ENCODE measurements at regions not wholly inside any gene's neighbourhood (a gene's known extent, or its start where the extent isn't known, plus 50 kb on each side); places are given as distances from the start of the nearest gene placed in this dataset.

GRCh38 chr13:73910733-73911132 is 223.5 kb downstream of the KLF12 start:
- H3K4me3 ChIP-seq (ENCODE audit: low read depth in 2 of 2, low read length in 2 of 2) = no peak overlapping the region
- in situ Hi-C loops (cut with HindIII; ENCODE audit: low pct_unique_long_range_greater_than_20kb, low sequenced_read_pairs) (no loop called here), intact Hi-C loops (cut with micrococcal nuclease; ENCODE audit: unreplicated experiment) (no loop called here)
- no peaks in the 10 kb centered on the region for H3K27me3 ChIP-seq (ENCODE audit: control insufficient read depth, insufficient read depth, low read length)
- ChIA-PET POLR2A (no interaction called here), CTCF (no interaction called here)
- H3K4me1 ChIP-seq (ENCODE audit: control insufficient read depth, insufficient read depth, low read length) = no peaks in the 10 kb centered on the region
- no peaks in the 10 kb centered on the region for H3K9me3 ChIP-seq (ENCODE audit: control insufficient read depth, insufficient read depth, low read depth, low read length)
- H3K36me3 ChIP-seq (ENCODE audit: control insufficient read depth, insufficient read depth, low read length) = no peaks in the 10 kb centered on the region
- no peak overlapping the region for H3K27ac ChIP-seq (ENCODE audit: low read length)
- ATAC-seq (no peak), DNase-seq (ENCODE audit: low read depth, low spot score) (no peak)
- no TSS peak for BruUV-seq (replicated peaks)
- TF ChIP-seq REST (IDR thresholded peaks at IDR 0.05; ENCODE audit: insufficient read depth in 1 of 2, low read depth in 2 of 2, low read length in 1 of 2) = no peak
- TF ChIP-seq, protein P1, sequence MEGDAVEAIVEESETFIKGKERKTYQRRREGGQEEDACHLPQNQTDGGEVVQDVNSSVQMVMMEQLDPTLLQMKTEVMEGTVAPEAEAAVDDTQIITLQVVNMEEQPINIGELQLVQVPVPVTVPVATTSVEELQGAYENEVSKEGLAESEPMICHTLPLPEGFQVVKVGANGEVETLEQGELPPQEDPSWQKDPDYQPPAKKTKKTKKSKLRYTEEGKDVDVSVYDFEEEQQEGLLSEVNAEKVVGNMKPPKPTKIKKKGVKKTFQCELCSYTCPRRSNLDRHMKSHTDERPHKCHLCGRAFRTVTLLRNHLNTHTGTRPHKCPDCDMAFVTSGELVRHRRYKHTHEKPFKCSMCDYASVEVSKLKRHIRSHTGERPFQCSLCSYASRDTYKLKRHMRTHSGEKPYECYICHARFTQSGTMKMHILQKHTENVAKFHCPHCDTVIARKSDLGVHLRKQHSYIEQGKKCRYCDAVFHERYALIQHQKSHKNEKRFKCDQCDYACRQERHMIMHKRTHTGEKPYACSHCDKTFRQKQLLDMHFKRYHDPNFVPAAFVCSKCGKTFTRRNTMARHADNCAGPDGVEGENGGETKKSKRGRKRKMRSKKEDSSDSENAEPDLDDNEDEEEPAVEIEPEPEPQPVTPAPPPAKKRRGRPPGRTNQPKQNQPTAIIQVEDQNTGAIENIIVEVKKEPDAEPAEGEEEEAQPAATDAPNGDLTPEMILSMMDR (IDR thresholded peaks at IDR 0.05) = no peak
- no peak for TF ChIP-seq TCF7L2 (IDR thresholded peaks at IDR 0.05; ENCODE audit: low read depth, low read length)
- TF ChIP-seq SIN3A (IDR thresholded peaks at IDR 0.05; ENCODE audit: borderline replicate concordance, insufficient read depth, low read depth, low read length) = no peak
- no peak for TF ChIP-seq POLR2AphosphoS5 (IDR thresholded peaks at IDR 0.05; ENCODE audit: low read depth, low read length)

GRCh38 chr13:73908809-73909208 is 225.4 kb downstream of the KLF12 start:
- BruUV-seq (replicated peaks) = no TSS peak
- DNase-seq (ENCODE audit: low read depth, low spot score) = no peak
- H3K36me3 ChIP-seq (ENCODE audit: control insufficient read depth, insufficient read depth, low read length) = no peaks in the 10 kb centered on the region
- ChIA-PET POLR2A (no interaction called here), CTCF (no interaction called here)
- no peak overlapping the region for H3K27ac ChIP-seq (ENCODE audit: low read length)
- no peak for ATAC-seq
- intact Hi-C loops (cut with micrococcal nuclease; ENCODE audit: unreplicated experiment) = no loop called here
- no peaks in the 10 kb centered on the region for H3K27me3 ChIP-seq (ENCODE audit: control insufficient read depth, insufficient read depth, low read length)
- TF ChIP-seq POLR2AphosphoS5 (IDR thresholded peaks at IDR 0.05; ENCODE audit: low read depth, low read length) (no peak), TCF7L2 (IDR thresholded peaks at IDR 0.05; ENCODE audit: low read depth, low read length) (no peak)
- in situ Hi-C loops (cut with HindIII; ENCODE audit: low pct_unique_long_range_greater_than_20kb, low sequenced_read_pairs) = no loop called here
- H3K9me3 ChIP-seq (ENCODE audit: control insufficient read depth, insufficient read depth, low read depth, low read length) = no peaks in the 10 kb centered on the region
- H3K4me1 ChIP-seq (ENCODE audit: control insufficient read depth, insufficient read depth, low read length) = no peaks in the 10 kb centered on the region
- H3K4me3 ChIP-seq (ENCODE audit: low read depth in 2 of 2, low read length in 2 of 2) = no peak overlapping the region

- no peaks in the 10 kb centered on the region for H3K36me3 ChIP-seq (ENCODE audit: control insufficient read depth, insufficient read depth, low read length)
- ATAC-seq (no peak), DNase-seq (ENCODE audit: low read depth, low spot score) (no peak)
- intact Hi-C loops (cut with micrococcal nuclease; ENCODE audit: unreplicated experiment) = no loop called here
- H3K4me1 ChIP-seq (ENCODE audit: control insufficient read depth, insufficient read depth, low read length) = no peaks in the 10 kb centered on the region
- H3K9me3 ChIP-seq (ENCODE audit: control insufficient read depth, insufficient read depth, low read depth, low read length) = no peaks in the 10 kb centered on the region
- H3K4me3 ChIP-seq (ENCODE audit: low read depth in 2 of 2, low read length in 2 of 2) = no peak overlapping the region
- no peak for TF ChIP-seq SIN3A (IDR thresholded peaks at IDR 0.05; ENCODE audit: borderline replicate concordance, insufficient read depth, low read depth, low read length)
- TF ChIP-seq TCF7L2 (IDR thresholded peaks at IDR 0.05; ENCODE audit: low read depth, low read length) = no peak
- TF ChIP-seq POLR2AphosphoS5 (IDR thresholded peaks at IDR 0.05; ENCODE audit: low read depth, low read length) = no peak
- TF ChIP-seq, protein P1 (IDR thresholded peaks at IDR 0.05) = no peak
- TF ChIP-seq REST (IDR thresholded peaks at IDR 0.05; ENCODE audit: insufficient read depth in 1 of 2, low read depth in 2 of 2, low read length in 1 of 2) = no peak
- in situ Hi-C loops (cut with HindIII; ENCODE audit: low pct_unique_long_range_greater_than_20kb, low sequenced_read_pairs) = no loop called here
- H3K27ac ChIP-seq (ENCODE audit: low read length) = no peak overlapping the region
- no TSS peak for BruUV-seq (replicated peaks)
- no peaks in the 10 kb centered on the region for H3K27me3 ChIP-seq (ENCODE audit: control insufficient read depth, insufficient read depth, low read length)
- CTCF ChIA-PET = interaction anchor here (0.6 kb wide), 1 partner anchor 309 kb away, joined by 3 read pairs; no protein-coding TSS in a partner anchor
- POLR2A ChIA-PET = no interaction called here
These were observed 229.6 kb downstream of the KLF12 start for GRCh38 chr13:73904625-73905024.
